ENCODE measurements at regions not wholly inside any gene's neighbourhood (a gene's known extent, or its start where the extent isn't known, plus 50 kb on each side); places are given as distances from the start of the nearest gene placed in this dataset.

DNA sequence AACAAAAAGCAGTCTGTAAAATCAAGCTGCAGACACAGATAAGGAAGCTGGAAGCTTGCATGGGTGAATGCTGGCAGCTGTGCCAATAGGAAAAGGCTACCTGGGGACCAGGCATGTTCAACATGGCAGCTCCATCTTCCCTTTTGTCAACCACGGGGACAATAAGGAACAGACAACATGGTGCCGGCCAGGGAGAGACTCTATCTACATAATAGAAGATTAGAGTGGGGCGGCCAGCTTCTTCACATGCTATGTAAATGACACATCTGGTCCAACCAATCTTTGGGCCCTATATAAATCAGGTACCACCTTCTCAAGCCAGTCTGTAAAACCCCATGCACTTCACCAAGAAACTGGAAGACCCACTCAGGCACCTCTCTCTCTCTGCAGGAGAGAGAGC is 157.6 kb downstream of the SUDS3 start:
- Histone ChIP-seq H3K36me3 (ENCODE audit: control insufficient read depth, insufficient read depth, low read length) (no peaks in the 10 kb centered on the region), H3K27ac (ENCODE audit: extremely low read depth, low read depth, low read length) (no peak overlapping the region), H3K9me3 (replicated peaks; ENCODE audit: control insufficient read depth, insufficient read depth, low read depth, low read length) (no peaks in the 10 kb centered on the region), H2AFZ (ENCODE audit: low read depth, low read length) (no peak overlapping the region), H3K4me1 (replicated peaks in 1 of 2; ENCODE audit: control insufficient read depth in 2 of 2, insufficient read depth in 2 of 2, low read length in 2 of 2) (no peaks in the 10 kb centered on the region), H3K4me3 (no peak overlapping the region), H3K4me2 (ENCODE audit: insufficient read depth, low read length) (no peak overlapping the region), H3K9me1 (ENCODE audit: control insufficient read depth, insufficient read depth, low read length) (no peaks in the 10 kb centered on the region), H3K9ac (ENCODE audit: insufficient read depth in 1 of 2, low read depth in 2 of 2, low read length in 2 of 2) (no peak overlapping the region), H4K20me1 (replicated peaks; ENCODE audit: control insufficient read depth, insufficient read depth, low read length) (0 out of 2 replicates have a peak, but pooled peaks cover 2% of the 10 kb centered on the region), H3K27me3 (ENCODE audit: control insufficient read depth in 2 of 2, insufficient read depth in 2 of 2, low read length in 2 of 2) (peaks cover 0 to 3% of the 10 kb centered on the region in 2 experiments; a peak in 1 of 5 replicates), H3K79me2 (ENCODE audit: control insufficient read depth, insufficient read depth, low read length) (no peaks in the 10 kb centered on the region)
- no peak for DNase-seq (ENCODE audit: extremely low read depth in 1 of 4, low spot score in 3 of 4)
- no peak for ATAC-seq
- intact Hi-C loops (cut with micrococcal nuclease) (no loop called here), in situ Hi-C loops (cut with MboI) (no loop called here)
- TF ChIP-seq PML (IDR thresholded peaks at IDR 0.05; ENCODE audit: low read length) (no peak), ZFP30 (CRISPR knock-in tag; IDR thresholded peaks at IDR 0.05; ENCODE audit: borderline replicate concordance) (no peak), MAFK (IDR thresholded peaks at IDR 0.05; ENCODE audit: low read length) (no peak), ZNF175 (CRISPR knock-in tag; IDR thresholded peaks at IDR 0.05; ENCODE audit: low read depth) (no peak)
- 0% methylated on average over 3 of the region's 3 CpGs for WGBS (ENCODE audit: insufficient coverage, low coverage, missing lambda C conversion rate)
- FAIRE-seq = no peak
- no TSS peak for BruUV-seq (replicated peaks)
- ChIA-PET POLR2A (no interaction called here), CTCF (ENCODE audit: low intra/inter-chr PET ratio) (no interaction called here)

DNA sequence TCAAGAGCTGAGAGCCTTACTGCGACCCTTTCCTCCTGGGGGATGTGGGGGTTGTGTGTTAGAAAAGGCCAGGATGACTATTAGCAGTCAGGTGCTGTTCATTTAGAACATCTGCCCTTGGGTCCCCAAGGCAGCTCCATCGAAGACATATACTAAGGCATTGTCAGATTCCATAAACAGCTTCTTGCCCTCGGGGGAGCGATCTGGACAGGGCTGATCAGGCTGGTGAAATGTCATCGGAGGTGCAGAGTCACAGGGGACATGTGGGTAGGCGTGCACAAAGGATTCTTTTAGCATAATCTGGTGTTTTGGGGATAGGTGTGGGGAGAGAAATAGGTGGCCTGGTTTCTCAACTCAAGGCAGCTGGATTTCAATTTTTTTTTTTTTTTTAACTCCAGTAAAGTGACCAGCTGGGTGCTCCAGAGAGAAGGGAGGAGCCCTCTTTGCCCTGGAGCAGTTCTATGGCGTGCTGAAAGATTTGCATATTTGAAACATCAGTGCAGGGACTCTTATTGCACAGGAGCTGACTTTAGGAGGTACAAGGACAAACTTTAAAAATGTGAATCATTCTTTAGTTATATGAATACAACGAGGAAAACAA is 160.1 kb downstream of the SUDS3 start:
- no peaks in the 10 kb centered on the region for H3K9me1 ChIP-seq (ENCODE audit: control insufficient read depth, insufficient read depth, low read length)
- no peak overlapping the region for H2AFZ ChIP-seq (ENCODE audit: low read depth, low read length)
- no peak overlapping the region for H3K9ac ChIP-seq (ENCODE audit: insufficient read depth in 1 of 2, low read depth in 2 of 2, low read length in 2 of 2)
- WGBS (ENCODE audit: insufficient coverage, low coverage, missing lambda C conversion rate) = 0% methylated on average over 7 of the region's 8 CpGs
- no peak overlapping the region for H3K4me2 ChIP-seq (ENCODE audit: insufficient read depth, low read length)
- H4K20me1 ChIP-seq (replicated peaks; ENCODE audit: control insufficient read depth, insufficient read depth, low read length) = 0 out of 2 replicates have a peak, but pooled peaks cover 3% of the 10 kb centered on the region
- ATAC-seq (no peak), DNase-seq (ENCODE audit: extremely low read depth in 1 of 4, low spot score in 3 of 4) (no peak), FAIRE-seq (no peak)
- in situ Hi-C loops (cut with MboI) (no loop called here), intact Hi-C loops (cut with micrococcal nuclease) (no loop called here)
- no peak overlapping the region for H3K4me3 ChIP-seq
- H3K36me3 ChIP-seq (ENCODE audit: control insufficient read depth, insufficient read depth, low read length) = no peaks in the 10 kb centered on the region
- H3K27ac ChIP-seq (ENCODE audit: extremely low read depth, low read depth, low read length) = no peak overlapping the region
- POLR2A ChIA-PET = interaction anchor here (0.5 to 0.6 kb wide), 2 partner anchors 18 to 388 kb away, joined by 3 read pairs; no protein-coding TSS in a partner anchor
- no peaks in the 10 kb centered on the region for H3K27me3 ChIP-seq (ENCODE audit: control insufficient read depth in 2 of 2, insufficient read depth in 2 of 2, low read length in 2 of 2)
- TF ChIP-seq TAF9B (IDR thresholded peaks at IDR 0.05; ENCODE audit: partially characterized antibody) (no peak), PHTF2 (CRISPR knock-in tag; IDR thresholded peaks at IDR 0.05) (no peak)
- H3K4me1 ChIP-seq (replicated peaks in 1 of 2; ENCODE audit: control insufficient read depth in 2 of 2, insufficient read depth in 2 of 2, low read length in 2 of 2) = no peaks in the 10 kb centered on the region
- CTCF ChIA-PET (ENCODE audit: low intra/inter-chr PET ratio) = no interaction called here
- no peaks in the 10 kb centered on the region for H3K79me2 ChIP-seq (ENCODE audit: control insufficient read depth, insufficient read depth, low read length)
- BruUV-seq (replicated peaks) = no TSS peak
- no peaks in the 10 kb centered on the region for H3K9me3 ChIP-seq (replicated peaks; ENCODE audit: control insufficient read depth, insufficient read depth, low read depth, low read length)
